HFFc6 (cell line): ENCODE measurements at regions not wholly inside any gene's neighbourhood (a gene's known extent, or its start where the extent isn't known, plus 50 kb on each side); places are given as distances from the start of the nearest gene placed in this dataset.

Source experiments
- DNase-seq: peaks from one replicate; pipeline ENCODE4 v3.0.0-alpha.2; 2018
- H3K27ac Mint-ChIP-seq: 2 replicates; pipeline ENCODE4 v1.8.0; 2020; ENCODE audit warnings: mild to moderate bottlenecking, mixed read lengths
- H3K27me3 Mint-ChIP-seq: 2 replicates; pipeline ENCODE4 v1.8.0; 2021; ENCODE audit warnings: mild to moderate bottlenecking, moderate library complexity, mixed read lengths; ENCODE audit not compliant: insufficient read depth
- H3K36me3 Mint-ChIP-seq: 2 replicates; pipeline ENCODE4 v1.8.0; 2021; ENCODE audit warnings: low read depth, mixed read lengths
- H3K4me1 Mint-ChIP-seq: 2 replicates; pipeline ENCODE4 v1.8.0; 2020; ENCODE audit warnings: low read depth, mixed read lengths
- H3K4me3 Mint-ChIP-seq: 2 replicates; pipeline ENCODE4 v1.8.0; 2020; ENCODE audit warnings: mild to moderate bottlenecking, moderate library complexity, mixed read lengths
- H3K9me3 Mint-ChIP-seq: 2 replicates; pipeline ENCODE4 v1.8.0; 2020; ENCODE audit warnings: mild to moderate bottlenecking, mixed read lengths
- CTCF ChIP-seq: fragments of 200-600 bp; sonication (generic); IDR thresholded peaks from 2 replicates; pipeline ENCODE4 v1.5.0; 2021; ENCODE audit warnings: antibody characterized with exemption, mild to moderate bottlenecking

- H3K27ac Mint-ChIP-seq = no peak overlapping the region
- no peak overlapping the region for H3K4me3 Mint-ChIP-seq
- TF ChIP-seq CTCF = no peak
- peaks cover 20% of the 10 kb centered on the region for H3K4me1 Mint-ChIP-seq
- peaks cover 10% of the 10 kb centered on the region for H3K36me3 Mint-ChIP-seq
- DNase-seq = no peak
- peaks cover 6% of the 10 kb centered on the region for H3K27me3 Mint-ChIP-seq
- peaks cover 12% of the 10 kb centered on the region for H3K9me3 Mint-ChIP-seq
These were observed 170.5 kb downstream of the VEGFA start for GRCh38 chr6:43940393-43941087.

GRCh38 chr6:43940071-43940392, 170.0 kb downstream of the VEGFA start:
- H3K36me3 Mint-ChIP-seq = peaks cover 5% of the 10 kb centered on the region
- peaks cover 15% of the 10 kb centered on the region for H3K4me1 Mint-ChIP-seq
- TF ChIP-seq CTCF = no peak
- H3K4me3 Mint-ChIP-seq = no peak overlapping the region
- H3K27ac Mint-ChIP-seq = no peak overlapping the region
- no peak for DNase-seq
- H3K9me3 Mint-ChIP-seq = peaks cover 7% of the 10 kb centered on the region
- peaks cover 8% of the 10 kb centered on the region for H3K27me3 Mint-ChIP-seq

GRCh38 chr6:43939281-43940070, 169.5 kb downstream of the VEGFA start:
- no peaks in the 10 kb centered on the region for H3K36me3 Mint-ChIP-seq
- TF ChIP-seq CTCF = no peak
- no peak overlapping the region for H3K27ac Mint-ChIP-seq
- 0 out of 2 replicates have a peak, but pooled peaks cover 2% of the 10 kb centered on the region for H3K9me3 Mint-ChIP-seq
- H3K4me1 Mint-ChIP-seq = peaks cover 10% of the 10 kb centered on the region
- DNase-seq = no peak
- no peak overlapping the region for H3K4me3 Mint-ChIP-seq
- H3K27me3 Mint-ChIP-seq = peaks cover 10% of the 10 kb centered on the region

GRCh38 chr6:43938178-43939105, 168.4 kb downstream of the VEGFA start:
- H3K4me1 Mint-ChIP-seq = no peaks in the 10 kb centered on the region
- H3K9me3 Mint-ChIP-seq = no peaks in the 10 kb centered on the region
- peaks cover 13% of the 10 kb centered on the region for H3K27me3 Mint-ChIP-seq
- H3K27ac Mint-ChIP-seq = no peak overlapping the region
- no peak overlapping the region for H3K4me3 Mint-ChIP-seq
- no peak for DNase-seq
- TF ChIP-seq CTCF = no peak
- H3K36me3 Mint-ChIP-seq = no peaks in the 10 kb centered on the region

GRCh38 chr6:43937236-43938177, 167.5 kb downstream of the VEGFA start:
- TF ChIP-seq CTCF = no peak
- Mint-ChIP-seq H3K9me3 (no peaks in the 10 kb centered on the region), H3K4me1 (no peaks in the 10 kb centered on the region), H3K27ac (no peak overlapping the region), H3K4me3 (no peak overlapping the region), H3K36me3 (no peaks in the 10 kb centered on the region), H3K27me3 (peaks cover 13% of the 10 kb centered on the region)
- no peak for DNase-seq
